Fibroblast of skin of left biceps (primary cell): ENCODE measurements at regions not wholly inside any gene's neighbourhood (a gene's known extent, or its start where the extent isn't known, plus 50 kb on each side); places are given as distances from the start of the nearest gene placed in this dataset.

Source experiments
- DNase-seq, 2 experiments: peaks; one replicate each; pipeline ENCODE4 v3.0.0-alpha.2; 2013; ENCODE audit warnings: low read depth in 2 of 2

- no peak for DNase-seq
Observed at GRCh38 chr1:170313306-170313705, 167.5 kb downstream of the NTMT2 start.

- no peak for DNase-seq
Observed at GRCh38 chr1:170316270-170316669, 170.5 kb downstream of the NTMT2 start.

- no peak for DNase-seq
Observed at GRCh38 chr1:170318141-170318540, 172.4 kb downstream of the NTMT2 start.

GRCh38 chr1:170318736-170319135 lies 173.0 kb downstream of the NTMT2 start:
- DNase-seq, result no peak

GRCh38 chr1:170321113-170321512 lies 175.4 kb downstream of the NTMT2 start:
- no peak for DNase-seq

GRCh38 chr1:170326186-170326585 lies 180.4 kb downstream of the NTMT2 start:
- DNase-seq, result peak in 1 of 2 experiments; percentile 55

- no peak for DNase-seq
Observed at GRCh38 chr1:170332801-170333200, 187.0 kb downstream of the NTMT2 start.

GRCh38 chr1:170337413-170337994 lies 191.7 kb downstream of the NTMT2 start:
- DNase-seq, result no peak

- no peak for DNase-seq
Observed at GRCh38 chr1:170339534-170339933, 192.4 kb upstream of the GORAB start.

GRCh38 chr1:170340308-170340707 lies 191.7 kb upstream of the GORAB start:
- peak in 1 of 2 experiments; percentile 40 for DNase-seq

GRCh38 chr1:170351366-170351946 lies 180.5 kb upstream of the GORAB start:
- no peak for DNase-seq

GRCh38 chr1:170354246-170354645 lies 177.7 kb upstream of the GORAB start:
- no peak for DNase-seq

- no peak for DNase-seq
Observed at GRCh38 chr1:170354690-170355089, 177.3 kb upstream of the GORAB start.

- no peak for DNase-seq
Observed at GRCh38 chr1:170355267-170355801, 176.6 kb upstream of the GORAB start.

- no peak for DNase-seq
Observed at GRCh38 chr1:170356585-170356984, 175.4 kb upstream of the GORAB start.

- no peak for DNase-seq
Observed at GRCh38 chr1:170357750-170358149, 174.2 kb upstream of the GORAB start.

- no peak for DNase-seq
Observed at GRCh38 chr1:170360601-170361000, 171.4 kb upstream of the GORAB start.

- DNase-seq, result no peak
Observed at GRCh38 chr1:170365331-170365730, 166.6 kb upstream of the GORAB start.

GRCh38 chr1:170366980-170367379 lies 165.0 kb upstream of the GORAB start:
- no peak for DNase-seq

- no peak for DNase-seq
Observed at GRCh38 chr1:170367615-170368014, 164.4 kb upstream of the GORAB start.

GRCh38 chr1:170369000-170369399 lies 163.0 kb upstream of the GORAB start:
- DNase-seq, result no peak

GRCh38 chr1:170369417-170369816 lies 162.5 kb upstream of the GORAB start:
- DNase-seq, result no peak

- no peak for DNase-seq
Observed at GRCh38 chr1:170370087-170370486, 161.9 kb upstream of the GORAB start.
